GM10248 (cell line): ENCODE measurements at regions not wholly inside any gene's neighbourhood (a gene's known extent, or its start where the extent isn't known, plus 50 kb on each side); places are given as distances from the start of the nearest gene placed in this dataset.

Experiments used
- CTCF ChIA-PET: fragments of 300-600 bp; sonication (Branson Sonifier 250); formaldehyde crosslinking; extraction: SDS; loops from one replicate; lab custom pipeline; 2021; ENCODE audit warnings: antibody characterized with exemption; lab: Yijun Ruan, JAX
- POLR2A ChIA-PET: fragments of 350-650 bp; sonication (Branson Sonifier 250); formaldehyde crosslinking; extraction: SDS; loops from one replicate; lab custom pipeline; 2020; ENCODE audit warnings: antibody characterized with exemption; lab: Yijun Ruan, JAX
- DNase-seq: peaks from one replicate; pipeline ENCODE4 v3.0.0; 2012; ENCODE audit errors: extremely low spot score
- CTCF ChIP-seq: IDR thresholded peaks from 2 replicates; pipeline ENCODE4 v1.5.1; 2012; ENCODE audit warnings: mild to moderate bottlenecking, low read depth; ENCODE audit errors: extremely low read depth, missing control alignments, control extremely low read depth

GRCh38 chr9:89759572-89759971, 154.8 kb downstream of the GADD45G start:
- TF ChIP-seq CTCF = no peak
- ChIA-PET POLR2A (no interaction called here), CTCF (no interaction called here)
- no peak for DNase-seq

GRCh38 chr9:89760123-89760522, 155.3 kb downstream of the GADD45G start:
- DNase-seq = no peak
- ChIA-PET CTCF (interaction anchor here (1.1 to 1.2 kb wide), 2 partner anchors 10 to 16 kb away, joined by 3 to 5 read pairs; no protein-coding TSS in a partner anchor), POLR2A (no interaction called here)
- no peak for TF ChIP-seq CTCF

GRCh38 chr9:89764217-89764616, 159.4 kb downstream of the GADD45G start:
- DNase-seq = no peak
- CTCF ChIA-PET = interaction anchor here (1.7 to 1.8 kb wide), 2 partner anchors 13 to 18 kb away, joined by 5 to 6 read pairs; no protein-coding TSS in a partner anchor
- no peak for TF ChIP-seq CTCF
- POLR2A ChIA-PET = no interaction called here

GRCh38 chr9:89765211-89765946, 160.6 kb downstream of the GADD45G start:
- TF ChIP-seq CTCF = no peak
- CTCF ChIA-PET = interaction anchor here (0.8 kb wide), 1 partner anchor 11 kb away, joined by 3 read pairs; no protein-coding TSS in a partner anchor
- DNase-seq = no peak
- POLR2A ChIA-PET = no interaction called here

- ChIA-PET CTCF (interaction anchor here (1.7 kb wide), 1 partner anchor 10 kb away, joined by 3 read pairs; no protein-coding TSS in a partner anchor), POLR2A (no interaction called here)
- no peak for TF ChIP-seq CTCF
- no peak for DNase-seq
Observed at GRCh38 chr9:89766991-89767390, 162.2 kb downstream of the GADD45G start.

- DNase-seq = no peak
- TF ChIP-seq CTCF = no peak
- POLR2A ChIA-PET = no interaction called here
- CTCF ChIA-PET = interaction anchor here (1.7 kb wide), 1 partner anchor 11 kb away, joined by 3 read pairs; no protein-coding TSS in a partner anchor
Observed at GRCh38 chr9:89768051-89768450, 163.2 kb downstream of the GADD45G start.
